Gastroesophageal sphincter (tissue), 3 donors: ENCODE measurements at regions not wholly inside any gene's neighbourhood (a gene's known extent, or its start where the extent isn't known, plus 50 kb on each side); places are given as distances from the start of the nearest gene placed in this dataset.

Experiments
- CTCF ChIP-seq, 4 experiments: fragments of 200-600 bp in 2 of 4; fragments of 450-650 bp in 2 of 4; sonication (generic) in 1 of 4; IDR thresholded peaks; one replicate each; pipeline ENCODE4 v1.5.1; 2017 to 2019; ENCODE audit warnings: antibody characterized with exemption in 4 of 4, mild to moderate bottlenecking in 2 of 4, moderate library complexity in 2 of 4
- POLR2A ChIP-seq, 2 donors: fragments of 450-650 bp; IDR thresholded peaks; one replicate each; pipeline ENCODE4 v1.6.1; 2017; ENCODE audit warnings: antibody characterized with exemption in 2 of 2, mild to moderate bottlenecking in 2 of 2, moderate library complexity in 1 of 2

GRCh38 chr12:66755727-66756395 lies 77.0 kb upstream of the GRIP1 start:
- no peak for TF ChIP-seq CTCF (IDR thresholded peaks at IDR 0.05)
- TF ChIP-seq POLR2A (IDR thresholded peaks at IDR 0.05) = no peak
